Germinal center (tissue), 1 donor: ENCODE measurements at regions not wholly inside any gene's neighbourhood (a gene's known extent, or its start where the extent isn't known, plus 50 kb on each side); places are given as distances from the start of the nearest gene placed in this dataset.

Experiments
- DNase-seq: peaks from one replicate; pipeline ENCODE4 v3.0.0; 2012; ENCODE audit warnings: mixed read lengths, low spot score

GRCh38 chr3:76627236-76627635 is 412.7 kb upstream of the ROBO2 start:
- no peak for DNase-seq

- DNase-seq, result no peak
These were observed 408.6 kb upstream of the ROBO2 start for GRCh38 chr3:76631251-76631650.

GRCh38 chr3:76638006-76638405 is 401.9 kb upstream of the ROBO2 start:
- no peak for DNase-seq

GRCh38 chr3:76643623-76644304 is 396.1 kb upstream of the ROBO2 start:
- no peak for DNase-seq

GRCh38 chr3:76644305-76644675 is 395.6 kb upstream of the ROBO2 start:
- no peak for DNase-seq

- no peak for DNase-seq
These were observed 394.2 kb upstream of the ROBO2 start for GRCh38 chr3:76645724-76646123.

GRCh38 chr3:76646921-76647562 is 392.9 kb upstream of the ROBO2 start:
- no peak for DNase-seq

- DNase-seq, result no peak
These were observed 388.1 kb upstream of the ROBO2 start for GRCh38 chr3:76651784-76652183.

- no peak for DNase-seq
These were observed 387.4 kb upstream of the ROBO2 start for GRCh38 chr3:76652524-76652923.

GRCh38 chr3:76653640-76654251 is 386.2 kb upstream of the ROBO2 start:
- DNase-seq, result no peak

- no peak for DNase-seq
These were observed 383.3 kb upstream of the ROBO2 start for GRCh38 chr3:76656531-76657070.

- DNase-seq, result no peak
These were observed 382.0 kb upstream of the ROBO2 start for GRCh38 chr3:76657909-76658308.

GRCh38 chr3:76661527-76662250 is 378.2 kb upstream of the ROBO2 start:
- DNase-seq, result no peak

GRCh38 chr3:76664816-76665215 is 375.1 kb upstream of the ROBO2 start:
- DNase-seq, result no peak

GRCh38 chr3:76668653-76669052 is 371.2 kb upstream of the ROBO2 start:
- no peak for DNase-seq

- DNase-seq, result no peak
These were observed 370.6 kb upstream of the ROBO2 start for GRCh38 chr3:76669322-76669721.

- DNase-seq, result no peak
These were observed 366.7 kb upstream of the ROBO2 start for GRCh38 chr3:76673171-76673570.

GRCh38 chr3:76679541-76679940 is 360.4 kb upstream of the ROBO2 start:
- DNase-seq, result no peak

- no peak for DNase-seq
These were observed 356.6 kb upstream of the ROBO2 start for GRCh38 chr3:76683256-76683655.

GRCh38 chr3:76684946-76685345 is 355.0 kb upstream of the ROBO2 start:
- no peak for DNase-seq

GRCh38 chr3:76685858-76686257 is 354.0 kb upstream of the ROBO2 start:
- no peak for DNase-seq

GRCh38 chr3:76687019-76687418 is 352.9 kb upstream of the ROBO2 start:
- DNase-seq, result no peak

GRCh38 chr3:76694063-76694462 is 345.8 kb upstream of the ROBO2 start:
- no peak for DNase-seq
